GM18520 (cell line): ENCODE measurements at regions not wholly inside any gene's neighbourhood (a gene's known extent, or its start where the extent isn't known, plus 50 kb on each side); places are given as distances from the start of the nearest gene placed in this dataset.

ENCODE experiments used
- ATAC-seq: cut with Tn5 transposase; IDR thresholded peaks from one replicate; pipeline ENCODE4 v1.9.1; 2021; ENCODE audit not compliant: unreplicated experiment

- no peak for ATAC-seq
Measured at GRCh38 chr1:59220356-59220755, 76.5 kb upstream of the FGGY start.

- no peak for ATAC-seq
Measured at GRCh38 chr1:59223198-59223597, 73.7 kb upstream of the FGGY start.

- no peak for ATAC-seq
Measured at GRCh38 chr1:59223989-59224634, 72.8 kb upstream of the FGGY start.

- ATAC-seq, result no peak
Measured at GRCh38 chr1:59225594-59226316, 71.1 kb upstream of the FGGY start.

- no peak for ATAC-seq
Measured at GRCh38 chr1:59229138-59229537, 67.8 kb upstream of the FGGY start.

- no peak for ATAC-seq
Measured at GRCh38 chr1:59230622-59231021, 66.3 kb upstream of the FGGY start.

GRCh38 chr1:59232216-59232615 lies 64.7 kb upstream of the FGGY start:
- ATAC-seq, result no peak

GRCh38 chr1:59233444-59233843 lies 63.5 kb upstream of the FGGY start:
- no peak for ATAC-seq

GRCh38 chr1:59236721-59237545 lies 60.0 kb upstream of the FGGY start:
- ATAC-seq, result no peak

GRCh38 chr1:59237900-59238299 lies 59.0 kb upstream of the FGGY start:
- no peak for ATAC-seq

GRCh38 chr1:59238333-59238934 lies 58.5 kb upstream of the FGGY start:
- no peak for ATAC-seq

GRCh38 chr1:59238993-59239392 lies 57.9 kb upstream of the FGGY start:
- no peak for ATAC-seq

GRCh38 chr1:59241909-59242308 lies 55.0 kb upstream of the FGGY start:
- no peak for ATAC-seq

GRCh38 chr1:59242370-59242769 lies 54.5 kb upstream of the FGGY start:
- ATAC-seq, result no peak

- no peak for ATAC-seq
Measured at GRCh38 chr1:59243550-59243949, 53.3 kb upstream of the FGGY start.

- ATAC-seq, result no peak
Measured at GRCh38 chr1:59243978-59244377, 52.9 kb upstream of the FGGY start.

GRCh38 chr1:59244891-59245290 lies 52.0 kb upstream of the FGGY start:
- no peak for ATAC-seq
